Smooth muscle cell (in vitro differentiated cells): ENCODE measurements at regions not wholly inside any gene's neighbourhood (a gene's known extent, or its start where the extent isn't known, plus 50 kb on each side); places are given as distances from the start of the nearest gene placed in this dataset.

ENCODE experiments used
- DNase-seq: peaks from one replicate; lab custom pipeline; 2025; ENCODE audit not compliant: unreplicated experiment; lab: John Stamatoyannopoulos, UW
- H2AFZ ChIP-seq: fragments of 200-600 bp; sonication (generic); 2 replicates; pipeline ENCODE4 v1.6.0; 2016; ENCODE audit warnings: antibody characterized with exemption, low read depth, mild to moderate bottlenecking
- H3F3A ChIP-seq: fragments of 200-600 bp; sonication (generic); 2 replicates; pipeline ENCODE4 v1.6.0; 2017; ENCODE audit warnings: antibody characterized with exemption, low read depth
- H3K27ac ChIP-seq: fragments of 200-600 bp; sonication (generic); 2 replicates; pipeline ENCODE4 v1.5.1; 2016; ENCODE audit warnings: low read depth, mild to moderate bottlenecking
- H3K27me3 ChIP-seq: fragments of 200-600 bp; sonication (generic); 2 replicates; pipeline ENCODE4 v1.6.1; 2016; ENCODE audit warnings: low read depth, mild to moderate bottlenecking
- H3K36me3 ChIP-seq: fragments of 200-600 bp; sonication (generic); 2 replicates; pipeline ENCODE4 v1.5.1; 2016; ENCODE audit warnings: low read depth
- H3K4me1 ChIP-seq: fragments of 200-600 bp; sonication (generic); 2 replicates; pipeline ENCODE4 v1.5.1; 2016; ENCODE audit warnings: low read depth
- H3K4me2 ChIP-seq: fragments of 200-600 bp; sonication (generic); 2 replicates; pipeline ENCODE4 v1.6.0; 2016; ENCODE audit warnings: mild to moderate bottlenecking
- H3K4me3 ChIP-seq: fragments of 200-600 bp; sonication (generic); 2 replicates; pipeline ENCODE4 v1.5.1; 2016; ENCODE audit warnings: mild to moderate bottlenecking
- H3K79me2 ChIP-seq: fragments of 200-600 bp; sonication (generic); 2 replicates; pipeline ENCODE4 v1.6.0; 2016; ENCODE audit warnings: low read depth, mild to moderate bottlenecking
- H3K9ac ChIP-seq: fragments of 200-600 bp; sonication (generic); 2 replicates; pipeline ENCODE4 v1.6.0; 2016; ENCODE audit warnings: low read depth
- H3K9me3 ChIP-seq: fragments of 200-600 bp; sonication (generic); replicated peaks from 2 replicates; pipeline ENCODE4 v1.5.1; 2016; ENCODE audit warnings: low read depth
- H4K20me1 ChIP-seq: fragments of 200-600 bp; sonication (generic); 2 replicates; pipeline ENCODE4 v1.6.0; 2016; ENCODE audit warnings: low read depth
- CTCF ChIP-seq: fragments of 200-600 bp; sonication (generic); IDR thresholded peaks from 2 replicates; pipeline ENCODE4 v1.5.1; 2017; ENCODE audit warnings: borderline replicate concordance, mild to moderate bottlenecking, antibody characterized with exemption; ENCODE audit not compliant: insufficient read depth, poor library complexity, severe bottlenecking
- WGBS: methylation state at CpG from one replicate; pipeline ENCODE4 v1.1.7; 2016; ENCODE audit warnings: low lambda C conversion rate; 5-methylcytosine and 5-hydroxymethylcytosine counted together

DNA sequence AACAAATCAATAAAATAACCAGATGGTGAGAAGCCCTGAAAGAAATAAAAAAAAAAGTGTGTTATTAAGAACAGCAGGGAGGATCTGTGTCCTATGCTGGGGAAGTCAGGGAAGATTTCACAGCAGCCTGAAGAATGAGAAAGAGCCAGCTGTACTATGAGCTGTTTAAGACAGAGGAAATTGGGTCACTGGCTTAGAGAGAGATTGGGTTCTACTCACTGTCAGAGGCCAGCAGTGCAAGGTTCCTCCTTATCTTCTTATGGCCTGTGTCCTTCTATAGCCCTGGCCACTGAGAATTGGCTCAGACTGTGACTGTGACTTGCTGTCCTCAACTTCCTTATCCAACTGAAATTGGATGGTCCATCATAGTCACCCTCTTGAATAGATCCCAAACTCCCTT, 54.8 kb upstream of the FDX1 start:
- no peak overlapping the region for H3K4me3 ChIP-seq
- no peaks in the 10 kb centered on the region for H4K20me1 ChIP-seq
- no peak overlapping the region for H3K9ac ChIP-seq
- H3K27me3 ChIP-seq, result no peaks in the 10 kb centered on the region
- H3K79me2 ChIP-seq, result no peaks in the 10 kb centered on the region
- no peak overlapping the region for H3K4me2 ChIP-seq
- no peak for DNase-seq
- H3K27ac ChIP-seq, result no peak overlapping the region
- H3K4me1 ChIP-seq, result no peaks in the 10 kb centered on the region
- H3F3A ChIP-seq, result no peaks in the 10 kb centered on the region
- H2AFZ ChIP-seq, result no peak overlapping the region
- H3K9me3 ChIP-seq, result no peaks in the 10 kb centered on the region
- H3K36me3 ChIP-seq, result no peaks in the 10 kb centered on the region
- no peak for TF ChIP-seq CTCF

DNA sequence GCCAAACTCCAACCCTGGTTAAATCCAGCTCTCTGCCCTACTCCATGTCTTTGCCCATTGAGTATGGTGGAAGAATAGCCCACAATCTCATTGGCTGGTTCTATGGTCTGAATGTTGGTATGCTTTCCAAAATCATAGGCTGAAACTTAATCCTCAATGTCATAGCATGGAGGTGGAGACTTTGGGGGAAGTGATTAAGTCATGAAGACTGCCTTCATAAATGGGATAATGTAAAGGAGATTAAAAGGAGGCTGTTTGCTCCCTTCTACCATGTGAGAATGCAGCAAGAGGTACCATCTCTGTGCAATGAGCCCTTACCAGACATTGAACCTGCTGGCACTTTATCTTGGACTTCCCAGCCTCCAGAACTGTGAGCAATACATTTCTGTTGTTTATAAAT, 54.4 kb upstream of the FDX1 start:
- no peaks in the 10 kb centered on the region for H3K79me2 ChIP-seq
- no peak for DNase-seq

DNA sequence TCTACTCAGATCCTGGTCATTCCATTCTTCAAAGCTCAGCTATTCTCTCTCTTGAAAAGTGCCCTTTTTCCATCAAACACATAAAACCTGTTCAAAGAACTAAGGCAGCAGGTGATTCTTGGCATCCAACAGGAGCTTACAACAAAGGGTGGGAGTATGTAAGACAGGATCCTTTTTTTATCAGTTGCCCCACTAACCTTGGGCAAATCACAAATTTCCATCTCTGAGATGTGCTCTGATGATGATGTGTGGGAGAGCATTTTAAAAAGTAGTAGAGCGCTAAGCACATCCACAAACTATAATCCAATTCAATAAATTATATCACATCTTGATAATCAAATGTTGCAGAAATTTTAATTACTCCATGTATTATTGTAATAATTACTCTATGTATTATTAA, 53.7 kb upstream of the FDX1 start:
- H3K79me2 ChIP-seq, result no peaks in the 10 kb centered on the region
- H3K27ac ChIP-seq, result no peak overlapping the region
- H3K27me3 ChIP-seq, result no peaks in the 10 kb centered on the region
- DNase-seq, result no peak
- H3K9ac ChIP-seq, result no peak overlapping the region
- H4K20me1 ChIP-seq, result no peaks in the 10 kb centered on the region
- H3K4me1 ChIP-seq, result no peaks in the 10 kb centered on the region
- no peak overlapping the region for H2AFZ ChIP-seq
- no peaks in the 10 kb centered on the region for H3F3A ChIP-seq
- H3K36me3 ChIP-seq, result no peaks in the 10 kb centered on the region
- no peak overlapping the region for H3K4me2 ChIP-seq
- TF ChIP-seq CTCF, result no peak
- no peak overlapping the region for H3K4me3 ChIP-seq
- 100% methylated on average over 1 of the region's 1 CpG for WGBS
- no peaks in the 10 kb centered on the region for H3K9me3 ChIP-seq

More for the DNA sequence above, 54.4 kb upstream of the FDX1 start:
- Histone ChIP-seq H3K4me2 (no peak overlapping the region), H3K4me1 (no peaks in the 10 kb centered on the region), H3K9me3 (no peaks in the 10 kb centered on the region), H3K36me3 (no peaks in the 10 kb centered on the region), H3K27me3 (no peaks in the 10 kb centered on the region), H2AFZ (no peak overlapping the region), H3K27ac (no peak overlapping the region), H3K4me3 (no peak overlapping the region), H3F3A (no peaks in the 10 kb centered on the region), H3K9ac (no peak overlapping the region), H4K20me1 (no peaks in the 10 kb centered on the region)
- no peak for TF ChIP-seq CTCF

- Histone ChIP-seq H3K4me1 (no peaks in the 10 kb centered on the region), H4K20me1 (no peaks in the 10 kb centered on the region), H3K9ac (no peak overlapping the region), H3K9me3 (no peaks in the 10 kb centered on the region), H3K27me3 (no peaks in the 10 kb centered on the region), H2AFZ (no peak overlapping the region), H3F3A (no peaks in the 10 kb centered on the region), H3K36me3 (no peaks in the 10 kb centered on the region), H3K4me3 (peak overlapping the region; percentile 34), H3K27ac (no peak overlapping the region), H3K4me2 (peak overlapping the region; percentile 5), H3K79me2 (no peaks in the 10 kb centered on the region)
- TF ChIP-seq CTCF, result peak; percentile 83
- no peak for DNase-seq
- WGBS, result 44% methylated on average over 6 of the region's 6 CpGs
These were observed 52.9 kb upstream of the FDX1 start for GRCh38 chr11:110376711-110377324.
